ENCODE measurements at regions not wholly inside any gene's neighbourhood (a gene's known extent, or its start where the extent isn't known, plus 50 kb on each side); places are given as distances from the start of the nearest gene placed in this dataset.

GRCh38 chr20:23152308-23152892 lies 66.3 kb upstream of the CD93 start (continued):
- TF ChIP-seq, protein P1, sequence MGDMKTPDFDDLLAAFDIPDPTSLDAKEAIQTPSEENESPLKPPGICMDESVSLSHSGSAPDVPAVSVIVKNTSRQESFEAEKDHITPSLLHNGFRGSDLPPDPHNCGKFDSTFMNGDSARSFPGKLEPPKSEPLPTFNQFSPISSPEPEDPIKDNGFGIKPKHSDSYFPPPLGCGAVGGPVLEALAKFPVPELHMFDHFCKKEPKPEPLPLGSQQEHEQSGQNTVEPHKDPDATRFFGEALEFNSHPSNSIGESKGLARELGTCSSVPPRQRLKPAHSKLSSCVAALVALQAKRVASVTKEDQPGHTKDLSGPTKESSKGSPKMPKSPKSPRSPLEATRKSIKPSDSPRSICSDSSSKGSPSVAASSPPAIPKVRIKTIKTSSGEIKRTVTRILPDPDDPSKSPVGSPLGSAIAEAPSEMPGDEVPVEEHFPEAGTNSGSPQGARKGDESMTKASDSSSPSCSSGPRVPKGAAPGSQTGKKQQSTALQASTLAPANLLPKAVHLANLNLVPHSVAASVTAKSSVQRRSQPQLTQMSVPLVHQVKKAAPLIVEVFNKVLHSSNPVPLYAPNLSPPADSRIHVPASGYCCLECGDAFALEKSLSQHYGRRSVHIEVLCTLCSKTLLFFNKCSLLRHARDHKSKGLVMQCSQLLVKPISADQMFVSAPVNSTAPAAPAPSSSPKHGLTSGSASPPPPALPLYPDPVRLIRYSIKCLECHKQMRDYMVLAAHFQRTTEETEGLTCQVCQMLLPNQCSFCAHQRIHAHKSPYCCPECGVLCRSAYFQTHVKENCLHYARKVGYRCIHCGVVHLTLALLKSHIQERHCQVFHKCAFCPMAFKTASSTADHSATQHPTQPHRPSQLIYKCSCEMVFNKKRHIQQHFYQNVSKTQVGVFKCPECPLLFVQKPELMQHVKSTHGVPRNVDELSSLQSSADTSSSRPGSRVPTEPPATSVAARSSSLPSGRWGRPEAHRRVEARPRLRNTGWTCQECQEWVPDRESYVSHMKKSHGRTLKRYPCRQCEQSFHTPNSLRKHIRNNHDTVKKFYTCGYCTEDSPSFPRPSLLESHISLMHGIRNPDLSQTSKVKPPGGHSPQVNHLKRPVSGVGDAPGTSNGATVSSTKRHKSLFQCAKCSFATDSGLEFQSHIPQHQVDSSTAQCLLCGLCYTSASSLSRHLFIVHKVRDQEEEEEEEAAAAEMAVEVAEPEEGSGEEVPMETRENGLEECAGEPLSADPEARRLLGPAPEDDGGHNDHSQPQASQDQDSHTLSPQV (IDR thresholded peaks at IDR 0.05): no peak
- TF ChIP-seq, protein P2, sequence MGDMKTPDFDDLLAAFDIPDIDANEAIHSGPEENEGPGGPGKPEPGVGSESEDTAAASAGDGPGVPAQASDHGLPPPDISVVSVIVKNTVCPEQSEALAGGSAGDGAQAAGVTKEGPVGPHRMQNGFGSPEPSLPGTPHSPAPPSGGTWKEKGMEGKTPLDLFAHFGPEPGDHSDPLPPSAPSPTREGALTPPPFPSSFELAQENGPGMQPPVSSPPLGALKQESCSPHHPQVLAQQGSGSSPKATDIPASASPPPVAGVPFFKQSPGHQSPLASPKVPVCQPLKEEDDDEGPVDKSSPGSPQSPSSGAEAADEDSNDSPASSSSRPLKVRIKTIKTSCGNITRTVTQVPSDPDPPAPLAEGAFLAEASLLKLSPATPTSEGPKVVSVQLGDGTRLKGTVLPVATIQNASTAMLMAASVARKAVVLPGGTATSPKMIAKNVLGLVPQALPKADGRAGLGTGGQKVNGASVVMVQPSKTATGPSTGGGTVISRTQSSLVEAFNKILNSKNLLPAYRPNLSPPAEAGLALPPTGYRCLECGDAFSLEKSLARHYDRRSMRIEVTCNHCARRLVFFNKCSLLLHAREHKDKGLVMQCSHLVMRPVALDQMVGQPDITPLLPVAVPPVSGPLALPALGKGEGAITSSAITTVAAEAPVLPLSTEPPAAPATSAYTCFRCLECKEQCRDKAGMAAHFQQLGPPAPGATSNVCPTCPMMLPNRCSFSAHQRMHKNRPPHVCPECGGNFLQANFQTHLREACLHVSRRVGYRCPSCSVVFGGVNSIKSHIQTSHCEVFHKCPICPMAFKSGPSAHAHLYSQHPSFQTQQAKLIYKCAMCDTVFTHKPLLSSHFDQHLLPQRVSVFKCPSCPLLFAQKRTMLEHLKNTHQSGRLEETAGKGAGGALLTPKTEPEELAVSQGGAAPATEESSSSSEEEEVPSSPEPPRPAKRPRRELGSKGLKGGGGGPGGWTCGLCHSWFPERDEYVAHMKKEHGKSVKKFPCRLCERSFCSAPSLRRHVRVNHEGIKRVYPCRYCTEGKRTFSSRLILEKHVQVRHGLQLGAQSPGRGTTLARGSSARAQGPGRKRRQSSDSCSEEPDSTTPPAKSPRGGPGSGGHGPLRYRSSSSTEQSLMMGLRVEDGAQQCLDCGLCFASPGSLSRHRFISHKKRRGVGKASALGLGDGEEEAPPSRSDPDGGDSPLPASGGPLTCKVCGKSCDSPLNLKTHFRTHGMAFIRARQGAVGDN (IDR thresholded peaks at IDR 0.05): peak; percentile 23; the same call in 1 of the 2 replicates
- TF ChIP-seq, protein P3, sequence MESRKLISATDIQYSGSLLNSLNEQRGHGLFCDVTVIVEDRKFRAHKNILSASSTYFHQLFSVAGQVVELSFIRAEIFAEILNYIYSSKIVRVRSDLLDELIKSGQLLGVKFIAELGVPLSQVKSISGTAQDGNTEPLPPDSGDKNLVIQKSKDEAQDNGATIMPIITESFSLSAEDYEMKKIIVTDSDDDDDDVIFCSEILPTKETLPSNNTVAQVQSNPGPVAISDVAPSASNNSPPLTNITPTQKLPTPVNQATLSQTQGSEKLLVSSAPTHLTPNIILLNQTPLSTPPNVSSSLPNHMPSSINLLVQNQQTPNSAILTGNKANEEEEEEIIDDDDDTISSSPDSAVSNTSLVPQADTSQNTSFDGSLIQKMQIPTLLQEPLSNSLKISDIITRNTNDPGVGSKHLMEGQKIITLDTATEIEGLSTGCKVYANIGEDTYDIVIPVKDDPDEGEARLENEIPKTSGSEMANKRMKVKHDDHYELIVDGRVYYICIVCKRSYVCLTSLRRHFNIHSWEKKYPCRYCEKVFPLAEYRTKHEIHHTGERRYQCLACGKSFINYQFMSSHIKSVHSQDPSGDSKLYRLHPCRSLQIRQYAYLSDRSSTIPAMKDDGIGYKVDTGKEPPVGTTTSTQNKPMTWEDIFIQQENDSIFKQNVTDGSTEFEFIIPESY (IDR thresholded peaks at IDR 0.05): no peak
- TF ChIP-seq FOXK2 (IDR thresholded peaks at IDR 0.05) (no peak), ATF7 (IDR thresholded peaks at IDR 0.05; ENCODE audit: low read depth) (peak; percentile 40; the same call in 1 of the 2 replicates)

Data from GM12878 (cell line).